SU-DHL-6 (cell line): ENCODE measurements at regions not wholly inside any gene's neighbourhood (a gene's known extent, or its start where the extent isn't known, plus 50 kb on each side); places are given as distances from the start of the nearest gene placed in this dataset.
"Not testable (repeated sequence)": the region's sequence is repeated elsewhere in the genome, so short reads cannot be mapped to it uniquely, and the experiment has no call there.

ENCODE experiments used
- H2AFZ ChIP-seq: fragments of 200-600 bp; sonication (generic); 2 replicates; pipeline ENCODE4 v1.6.1; 2014; ENCODE audit warnings: low read depth, mild to moderate bottlenecking, moderate library complexity, mixed read lengths, antibody characterized with exemption, low read length; ENCODE audit not compliant: severe bottlenecking
- H3F3A ChIP-seq: fragments of 200-600 bp; shearing (Covaris generic); 2 replicates; pipeline ENCODE4 v1.6.0; 2016; ENCODE audit warnings: antibody characterized with exemption, mild to moderate bottlenecking; ENCODE audit not compliant: insufficient read depth
- H3K27ac ChIP-seq: fragments of 200-600 bp; sonication (generic); 2 replicates; pipeline ENCODE4 v1.5.1; 2016; ENCODE audit warnings: low read depth, mild to moderate bottlenecking, low read length, moderate library complexity, mixed read lengths
- H3K27me3 ChIP-seq: fragments of 200-600 bp; sonication (generic), shearing (Covaris generic); 2 replicates; pipeline ENCODE4 v1.6.0; 2014; ENCODE audit warnings: mild to moderate bottlenecking, low read length
- H3K36me3 ChIP-seq: fragments of 200-600 bp; sonication (generic); 2 replicates; pipeline ENCODE4 v1.6.1; 2014; ENCODE audit warnings: mild to moderate bottlenecking, low read length, mixed read lengths
- H3K4me2 ChIP-seq: fragments of 300-600, 200-600 bp; shearing (Covaris generic), sonication (generic); 2 replicates; pipeline ENCODE4 v1.6.0; 2014; ENCODE audit warnings: low read length, low read depth, mild to moderate bottlenecking; ENCODE audit not compliant: poor library complexity, severe bottlenecking
- H3K4me3 ChIP-seq: fragments of 200-600 bp; sonication (generic); 2 replicates; pipeline ENCODE4 v1.5.1; 2014; ENCODE audit warnings: antibody characterized with exemption, low read length, mild to moderate bottlenecking, mixed read lengths; ENCODE audit not compliant: insufficient read depth, poor library complexity, severe bottlenecking
- H3K79me2 ChIP-seq: fragments of 200-600 bp; sonication (generic); 2 replicates; pipeline ENCODE4 v1.6.1; 2014; ENCODE audit warnings: mild to moderate bottlenecking, low read length, moderate library complexity; ENCODE audit not compliant: insufficient read depth
- H3K9ac ChIP-seq: fragments of 200-600 bp; sonication (generic); 2 replicates; pipeline ENCODE4 v1.7.0; 2014; ENCODE audit warnings: mild to moderate bottlenecking, low read length
- H3K9me2 ChIP-seq: fragments of 200-600 bp; sonication (generic); replicated peaks from 2 replicates; pipeline ENCODE4 v1.6.1; 2014; ENCODE audit warnings: low read length; ENCODE audit not compliant: insufficient read depth
- H3K9me3 ChIP-seq: fragments of 200-600 bp; sonication (generic); 2 replicates; pipeline ENCODE4 v1.6.1; 2014; ENCODE audit warnings: low read length, mixed read lengths; ENCODE audit not compliant: insufficient read depth
- H4K20me1 ChIP-seq: fragments of 200-600 bp; sonication (generic); 2 replicates; pipeline ENCODE4 v1.6.1; 2014; ENCODE audit warnings: low read depth, mild to moderate bottlenecking, antibody characterized with exemption, low read length, moderate library complexity, mixed read lengths
- CTCF ChIP-seq: fragments of 200-600 bp; sonication (generic); IDR thresholded peaks from one replicate; pipeline ENCODE4 v1.5.1; 2017; ENCODE audit warnings: antibody characterized with exemption, mild to moderate bottlenecking, low read length, moderate library complexity; ENCODE audit not compliant: insufficient read depth, poor library complexity, severe bottlenecking
- EZH2phosphoT487 ChIP-seq: fragments of 200-600 bp; sonication (generic), shearing (Covaris generic); conservative IDR thresholded peaks from 2 replicates; pipeline ENCODE4 v1.6.1; 2018; ENCODE audit warnings: mild to moderate bottlenecking, antibody characterized with exemption, low read length, moderate library complexity, mixed read lengths

GRCh38 chr2:49845021-49845420, 690.7 kb upstream of the FSHR start:
- H3K4me3 ChIP-seq, result no peak overlapping the region
- H3K9ac ChIP-seq, result no peak overlapping the region
- no peak overlapping the region for H3K27ac ChIP-seq
- H3K27me3 ChIP-seq, result no peaks in the 10 kb centered on the region
- H2AFZ ChIP-seq, result no peak overlapping the region
- no peaks in the 10 kb centered on the region for H3K9me3 ChIP-seq
- H3K79me2 ChIP-seq, result no peaks in the 10 kb centered on the region
- H3F3A ChIP-seq, result no peaks in the 10 kb centered on the region
- H3K36me3 ChIP-seq, result no peaks in the 10 kb centered on the region
- H3K4me2 ChIP-seq, result no peak overlapping the region
- TF ChIP-seq EZH2phosphoT487, result no peak
- no peaks in the 10 kb centered on the region for H3K9me2 ChIP-seq
- H4K20me1 ChIP-seq, result no peaks in the 10 kb centered on the region

GRCh38 chr2:49844113-49844512, 689.8 kb upstream of the FSHR start:
- not testable (repeated sequence) for H3K27ac ChIP-seq, H3K27me3 ChIP-seq, H3K9ac ChIP-seq

GRCh38 chr2:49843314-49843713, 689.0 kb upstream of the FSHR start:
- Histone ChIP-seq H2AFZ (no peak overlapping the region), H3F3A (no peaks in the 10 kb centered on the region), H3K36me3 (no peaks in the 10 kb centered on the region), H3K27me3 (no peaks in the 10 kb centered on the region), H3K27ac (no peak overlapping the region), H3K9me2 (no peaks in the 10 kb centered on the region), H3K79me2 (no peaks in the 10 kb centered on the region), H3K9me3 (no peaks in the 10 kb centered on the region), H3K4me2 (no peak overlapping the region), H4K20me1 (no peaks in the 10 kb centered on the region), H3K4me3 (no peak overlapping the region), H3K9ac (no peak overlapping the region)
- TF ChIP-seq CTCF (no peak), EZH2phosphoT487 (no peak)

More at GRCh38 chr2:49844113-49844512, 689.8 kb upstream of the FSHR start:
- not testable (repeated sequence) for H3K4me3 ChIP-seq, H2AFZ ChIP-seq, H3F3A ChIP-seq, H3K4me2 ChIP-seq, H4K20me1 ChIP-seq, H3K79me2 ChIP-seq, H3K36me3 ChIP-seq, H3K9me3 ChIP-seq, H3K9me2 ChIP-seq

GRCh38 chr2:49840428-49840975, 686.2 kb upstream of the FSHR start:
- H4K20me1 ChIP-seq, result no peaks in the 10 kb centered on the region
- no peak overlapping the region for H3K9ac ChIP-seq
- H3K36me3 ChIP-seq, result no peaks in the 10 kb centered on the region
- H3K9me3 ChIP-seq, result no peaks in the 10 kb centered on the region
- no peaks in the 10 kb centered on the region for H3F3A ChIP-seq
- TF ChIP-seq EZH2phosphoT487 (no peak), CTCF (no peak)
- H3K27ac ChIP-seq, result no peak overlapping the region
- H3K79me2 ChIP-seq, result no peaks in the 10 kb centered on the region
- H3K4me2 ChIP-seq, result no peak overlapping the region
- H3K9me2 ChIP-seq, result no peaks in the 10 kb centered on the region
- no peaks in the 10 kb centered on the region for H3K27me3 ChIP-seq
- H2AFZ ChIP-seq, result no peak overlapping the region
- no peak overlapping the region for H3K4me3 ChIP-seq
